HFFc6 (cell line): ENCODE measurements at regions not wholly inside any gene's neighbourhood (a gene's known extent, or its start where the extent isn't known, plus 50 kb on each side); places are given as distances from the start of the nearest gene placed in this dataset.

Experiments
- DNase-seq: peaks from one replicate; pipeline ENCODE4 v3.0.0-alpha.2; 2018
- H3K27ac Mint-ChIP-seq: 2 replicates; pipeline ENCODE4 v1.8.0; 2020; ENCODE audit warnings: mild to moderate bottlenecking, mixed read lengths
- H3K27me3 Mint-ChIP-seq: 2 replicates; pipeline ENCODE4 v1.8.0; 2021; ENCODE audit warnings: mild to moderate bottlenecking, moderate library complexity, mixed read lengths; ENCODE audit not compliant: insufficient read depth
- H3K36me3 Mint-ChIP-seq: 2 replicates; pipeline ENCODE4 v1.8.0; 2021; ENCODE audit warnings: low read depth, mixed read lengths
- H3K4me1 Mint-ChIP-seq: 2 replicates; pipeline ENCODE4 v1.8.0; 2020; ENCODE audit warnings: low read depth, mixed read lengths
- H3K4me3 Mint-ChIP-seq: 2 replicates; pipeline ENCODE4 v1.8.0; 2020; ENCODE audit warnings: mild to moderate bottlenecking, moderate library complexity, mixed read lengths
- H3K9me3 Mint-ChIP-seq: 2 replicates; pipeline ENCODE4 v1.8.0; 2020; ENCODE audit warnings: mild to moderate bottlenecking, mixed read lengths
- CTCF ChIP-seq: fragments of 200-600 bp; sonication (generic); IDR thresholded peaks from 2 replicates; pipeline ENCODE4 v1.5.0; 2021; ENCODE audit warnings: antibody characterized with exemption, mild to moderate bottlenecking

GRCh38 chr12:58138424-58138823 lies 197.1 kb downstream of the ATP23 start:
- Mint-ChIP-seq H3K4me3 (no peak overlapping the region), H3K4me1 (no peaks in the 10 kb centered on the region), H3K27me3 (no peaks in the 10 kb centered on the region; the same call in 1 of the 2 replicates), H3K9me3 (no peaks in the 10 kb centered on the region), H3K27ac (no peak overlapping the region), H3K36me3 (no peaks in the 10 kb centered on the region)
- no peak for TF ChIP-seq CTCF
- DNase-seq: no peak

- Mint-ChIP-seq H3K27me3 (no peaks in the 10 kb centered on the region; the same call in 1 of the 2 replicates), H3K9me3 (no peaks in the 10 kb centered on the region), H3K4me1 (no peaks in the 10 kb centered on the region), H3K36me3 (no peaks in the 10 kb centered on the region), H3K27ac (no peak overlapping the region), H3K4me3 (no peak overlapping the region)
- no peak for DNase-seq
- no peak for TF ChIP-seq CTCF
Measured at GRCh38 chr12:58139894-58140293, 198.5 kb downstream of the ATP23 start.

- Mint-ChIP-seq H3K4me3 (no peak overlapping the region), H3K27ac (no peak overlapping the region), H3K36me3 (no peaks in the 10 kb centered on the region), H3K4me1 (no peaks in the 10 kb centered on the region), H3K9me3 (no peaks in the 10 kb centered on the region; the same call in 1 of the 2 replicates), H3K27me3 (no peaks in the 10 kb centered on the region; the same call in 1 of the 2 replicates)
- no peak for DNase-seq
- no peak for TF ChIP-seq CTCF
Measured at GRCh38 chr12:58140395-58140794, 199.0 kb downstream of the ATP23 start.

- Mint-ChIP-seq H3K27me3 (peaks cover 3% of the 10 kb centered on the region; the same call in 1 of the 2 replicates), H3K4me3 (no peak overlapping the region), H3K4me1 (no peaks in the 10 kb centered on the region), H3K27ac (no peak overlapping the region), H3K36me3 (no peaks in the 10 kb centered on the region), H3K9me3 (peaks cover 4% of the 10 kb centered on the region; the same call in 1 of the 2 replicates)
- no peak for DNase-seq
- TF ChIP-seq CTCF: no peak
Measured at GRCh38 chr12:58142991-58143390, 201.6 kb downstream of the ATP23 start.

- Mint-ChIP-seq H3K9me3 (peaks cover 4% of the 10 kb centered on the region; the same call in 1 of the 2 replicates), H3K4me1 (peaks cover 3% of the 10 kb centered on the region; the same call in 1 of the 2 replicates), H3K27me3 (peaks cover 3% of the 10 kb centered on the region; the same call in 1 of the 2 replicates), H3K27ac (no peak overlapping the region), H3K36me3 (no peaks in the 10 kb centered on the region), H3K4me3 (no peak overlapping the region)
- DNase-seq: no peak
- no peak for TF ChIP-seq CTCF
Measured at GRCh38 chr12:58143498-58143995, 202.2 kb downstream of the ATP23 start.
